ENCODE measurements at regions not wholly inside any gene's neighbourhood (a gene's known extent, or its start where the extent isn't known, plus 50 kb on each side); places are given as distances from the start of the nearest gene placed in this dataset.

DNA sequence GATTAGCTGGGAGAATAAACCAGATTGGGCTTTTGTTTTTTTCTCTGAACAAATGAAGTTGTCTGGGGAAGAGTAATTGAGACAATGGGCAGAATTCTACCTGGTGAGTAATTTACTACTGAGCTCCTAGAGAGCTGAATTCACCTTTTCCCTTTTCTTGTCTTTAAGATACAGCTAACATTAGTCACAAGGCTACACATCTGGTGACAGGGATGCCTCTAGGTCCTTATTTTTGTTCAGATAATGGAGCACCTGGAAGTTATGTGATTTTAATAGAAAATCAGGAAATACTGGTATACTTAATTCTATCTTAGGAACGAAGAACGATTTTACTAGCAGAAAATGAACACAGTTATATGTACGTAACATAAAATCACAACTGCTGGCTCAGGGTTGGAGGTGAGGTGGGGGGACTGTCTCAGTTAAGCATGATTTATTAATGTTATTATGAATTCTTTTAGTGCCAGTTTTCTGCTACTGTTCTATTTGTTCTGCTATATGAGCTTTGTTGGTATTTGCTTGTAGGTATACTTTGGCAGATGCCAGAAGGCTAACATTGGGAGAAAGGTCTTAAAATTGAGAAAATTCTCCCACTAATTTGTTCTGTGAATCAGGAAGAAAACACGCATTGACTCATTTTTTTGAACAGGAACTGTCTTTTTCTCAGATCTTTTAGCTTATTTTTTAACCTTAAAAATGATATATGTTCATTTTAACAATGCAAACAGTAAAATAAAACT, 482.7 kb upstream of the RGS6 start:
- Histone ChIP-seq H3K4me2 (ENCODE audit: low read length) (no peak overlapping the region), H3K9me3 (ENCODE audit: low read length) (no peaks in the 10 kb centered on the region), H4K20me1 (ENCODE audit: insufficient read depth) (no peaks in the 10 kb centered on the region), H3K79me2 (replicated peaks; ENCODE audit: insufficient read depth, low read length) (no peaks in the 10 kb centered on the region), H3K27me3 (ENCODE audit: insufficient read depth, low read depth, low read length) (no peaks in the 10 kb centered on the region), H3F3A (ENCODE audit: insufficient read depth, low read length, poor library complexity, severe bottlenecking) (no peaks in the 10 kb centered on the region), H3K36me3 (ENCODE audit: insufficient read depth, low read length) (no peaks in the 10 kb centered on the region), H3K27ac (ENCODE audit: low read length) (no peak overlapping the region), H2AFZ (ENCODE audit: low read depth, low read length) (no peak overlapping the region), H3K9ac (ENCODE audit: low read length) (no peak overlapping the region), H3K4me3 (ENCODE audit: low read length) (no peak overlapping the region), H3K9me2 (ENCODE audit: insufficient read depth, low read length) (no peaks in the 10 kb centered on the region)
- TF ChIP-seq RAD21 (conservative IDR thresholded peaks at IDR 0.05) (no peak), POLR2AphosphoS5 (IDR thresholded peaks at IDR 0.05) (no peak), SMC3 (conservative IDR thresholded peaks at IDR 0.05; ENCODE audit: poor library complexity) (no peak), MXI1 (conservative IDR thresholded peaks at IDR 0.05; ENCODE audit: poor library complexity, severe bottlenecking) (no peak), TAF1 (IDR thresholded peaks at IDR 0.05; ENCODE audit: low read depth) (no peak), EP300 (conservative IDR thresholded peaks at IDR 0.05; ENCODE audit: poor library complexity, severe bottlenecking) (no peak), EZH2 (IDR thresholded peaks at IDR 0.05; ENCODE audit: borderline replicate concordance, insufficient read depth, low read length, poor library complexity, severe bottlenecking) (no peak)
- TF ChIP-seq, protein P1, sequence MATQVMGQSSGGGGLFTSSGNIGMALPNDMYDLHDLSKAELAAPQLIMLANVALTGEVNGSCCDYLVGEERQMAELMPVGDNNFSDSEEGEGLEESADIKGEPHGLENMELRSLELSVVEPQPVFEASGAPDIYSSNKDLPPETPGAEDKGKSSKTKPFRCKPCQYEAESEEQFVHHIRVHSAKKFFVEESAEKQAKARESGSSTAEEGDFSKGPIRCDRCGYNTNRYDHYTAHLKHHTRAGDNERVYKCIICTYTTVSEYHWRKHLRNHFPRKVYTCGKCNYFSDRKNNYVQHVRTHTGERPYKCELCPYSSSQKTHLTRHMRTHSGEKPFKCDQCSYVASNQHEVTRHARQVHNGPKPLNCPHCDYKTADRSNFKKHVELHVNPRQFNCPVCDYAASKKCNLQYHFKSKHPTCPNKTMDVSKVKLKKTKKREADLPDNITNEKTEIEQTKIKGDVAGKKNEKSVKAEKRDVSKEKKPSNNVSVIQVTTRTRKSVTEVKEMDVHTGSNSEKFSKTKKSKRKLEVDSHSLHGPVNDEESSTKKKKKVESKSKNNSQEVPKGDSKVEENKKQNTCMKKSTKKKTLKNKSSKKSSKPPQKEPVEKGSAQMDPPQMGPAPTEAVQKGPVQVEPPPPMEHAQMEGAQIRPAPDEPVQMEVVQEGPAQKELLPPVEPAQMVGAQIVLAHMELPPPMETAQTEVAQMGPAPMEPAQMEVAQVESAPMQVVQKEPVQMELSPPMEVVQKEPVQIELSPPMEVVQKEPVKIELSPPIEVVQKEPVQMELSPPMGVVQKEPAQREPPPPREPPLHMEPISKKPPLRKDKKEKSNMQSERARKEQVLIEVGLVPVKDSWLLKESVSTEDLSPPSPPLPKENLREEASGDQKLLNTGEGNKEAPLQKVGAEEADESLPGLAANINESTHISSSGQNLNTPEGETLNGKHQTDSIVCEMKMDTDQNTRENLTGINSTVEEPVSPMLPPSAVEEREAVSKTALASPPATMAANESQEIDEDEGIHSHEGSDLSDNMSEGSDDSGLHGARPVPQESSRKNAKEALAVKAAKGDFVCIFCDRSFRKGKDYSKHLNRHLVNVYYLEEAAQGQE (IDR thresholded peaks at IDR 0.05; ENCODE audit: borderline replicate concordance), result no peak
- TF ChIP-seq, protein P2, sequence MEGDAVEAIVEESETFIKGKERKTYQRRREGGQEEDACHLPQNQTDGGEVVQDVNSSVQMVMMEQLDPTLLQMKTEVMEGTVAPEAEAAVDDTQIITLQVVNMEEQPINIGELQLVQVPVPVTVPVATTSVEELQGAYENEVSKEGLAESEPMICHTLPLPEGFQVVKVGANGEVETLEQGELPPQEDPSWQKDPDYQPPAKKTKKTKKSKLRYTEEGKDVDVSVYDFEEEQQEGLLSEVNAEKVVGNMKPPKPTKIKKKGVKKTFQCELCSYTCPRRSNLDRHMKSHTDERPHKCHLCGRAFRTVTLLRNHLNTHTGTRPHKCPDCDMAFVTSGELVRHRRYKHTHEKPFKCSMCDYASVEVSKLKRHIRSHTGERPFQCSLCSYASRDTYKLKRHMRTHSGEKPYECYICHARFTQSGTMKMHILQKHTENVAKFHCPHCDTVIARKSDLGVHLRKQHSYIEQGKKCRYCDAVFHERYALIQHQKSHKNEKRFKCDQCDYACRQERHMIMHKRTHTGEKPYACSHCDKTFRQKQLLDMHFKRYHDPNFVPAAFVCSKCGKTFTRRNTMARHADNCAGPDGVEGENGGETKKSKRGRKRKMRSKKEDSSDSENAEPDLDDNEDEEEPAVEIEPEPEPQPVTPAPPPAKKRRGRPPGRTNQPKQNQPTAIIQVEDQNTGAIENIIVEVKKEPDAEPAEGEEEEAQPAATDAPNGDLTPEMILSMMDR (IDR thresholded peaks at IDR 0.05; ENCODE audit: poor library complexity, severe bottlenecking), result no peak

- Histone ChIP-seq H3K36me3 (ENCODE audit: insufficient read depth, low read length) (no peaks in the 10 kb centered on the region), H3K9me2 (ENCODE audit: insufficient read depth, low read length) (no peaks in the 10 kb centered on the region), H2AFZ (ENCODE audit: low read depth, low read length) (no peak overlapping the region), H3K9me3 (ENCODE audit: low read length) (no peaks in the 10 kb centered on the region), H3K4me3 (ENCODE audit: low read length) (no peak overlapping the region), H3K9ac (ENCODE audit: low read length) (no peak overlapping the region), H3K79me2 (replicated peaks; ENCODE audit: insufficient read depth, low read length) (no peaks in the 10 kb centered on the region), H4K20me1 (ENCODE audit: insufficient read depth) (no peaks in the 10 kb centered on the region), H3K27ac (ENCODE audit: low read length) (no peak overlapping the region), H3F3A (ENCODE audit: insufficient read depth, low read length, poor library complexity, severe bottlenecking) (no peaks in the 10 kb centered on the region), H3K4me2 (ENCODE audit: low read length) (no peak overlapping the region), H3K27me3 (ENCODE audit: insufficient read depth, low read depth, low read length) (no peaks in the 10 kb centered on the region)
- TF ChIP-seq EZH2 (IDR thresholded peaks at IDR 0.05; ENCODE audit: borderline replicate concordance, insufficient read depth, low read length, poor library complexity, severe bottlenecking) (no peak), SMC3 (conservative IDR thresholded peaks at IDR 0.05; ENCODE audit: poor library complexity) (no peak)
Measured at GRCh38 chr14:71451501-71451900, 480.7 kb upstream of the RGS6 start.
